Right lobe of liver (tissue), 6 donors: ENCODE measurements at regions not wholly inside any gene's neighbourhood (a gene's known extent, or its start where the extent isn't known, plus 50 kb on each side); places are given as distances from the start of the nearest gene placed in this dataset.

Source experiments
- ATAC-seq, 4 donors: fragments of 200-7000 bp; cut with Tn5 transposase; one replicate each; pipeline ENCODE4 v1.9.1; 2020; ENCODE audit warnings: mild to moderate bottlenecking in 4 of 4, moderate library complexity in 4 of 4
- DNase-seq, 3 donors: peaks; one replicate each; pipeline ENCODE4 v3.0.0-alpha.2; 2020
- H3K27ac ChIP-seq, 3 donors: fragments of 200-600 bp; one replicate each; pipeline ENCODE4 v1.8.0; 2022
- H3K27me3 ChIP-seq, 2 donors: fragments of 200-600 bp; one replicate each; pipeline ENCODE4 v1.8.0; 2022
- H3K36me3 ChIP-seq, 4 donors: fragments of 200-600 bp; sonication (generic) in 1 of 4; one replicate each; pipeline versions ENCODE4 v1.5.1 to v1.8.0; 2017 to 2022; ENCODE audit warnings: control low read depth in 1 of 4
- H3K4me1 ChIP-seq, 4 donors: fragments of 200-600 bp; sonication (generic) in 1 of 4; one replicate each; pipeline versions ENCODE4 v1.5.1 to v1.8.0; 2017 to 2022; ENCODE audit warnings: control low read depth in 1 of 4
- H3K4me3 ChIP-seq, 3 donors: fragments of 200-600 bp; one replicate each; pipeline ENCODE4 v1.8.0; 2022
- H3K9me3 ChIP-seq, 4 donors: fragments of 200-600 bp; sonication (generic) in 1 of 4; one replicate each; pipeline versions ENCODE4 v1.5.1 to v1.8.0; 2017 to 2022; ENCODE audit warnings: control low read depth in 1 of 4
- CTCF ChIP-seq, 4 donors: fragments of 200-600 bp in 3 of 4; fragments of 450-650 bp in 1 of 4; IDR thresholded peaks; one replicate each; pipeline versions ENCODE4 v1.5.1 to v1.8.0; 2016 to 2022; ENCODE audit warnings: antibody characterized with exemption in 4 of 4, mild to moderate bottlenecking in 2 of 4
- POLR2A ChIP-seq: fragments of 450-650 bp; IDR thresholded peaks from one replicate; pipeline ENCODE4 v1.6.1; 2017; ENCODE audit warnings: antibody characterized with exemption, mild to moderate bottlenecking
- WGBS: methylation state at CpG from one replicate; pipeline ENCODE4 v1.1.6; 2018; ENCODE audit warnings: low coverage, low lambda C conversion rate; ENCODE audit not compliant: insufficient coverage; ENCODE audit errors: missing lambda C conversion rate; 5-methylcytosine and 5-hydroxymethylcytosine counted together
- intact Hi-C, 2 donors: fragments of 100-400 bp; cut with DNase I; formaldehyde crosslinking; loops; one replicate each; pipeline versions ENCODE4 v1.11.2 to v1.14.1; 2022
- donor health status: DM: no; HTN: yes; CAD: no.
- donor health status: DM: no; HTN: no; CAD: no.
- donor health status: DM: no; HTN: no; CAD: no.
- donor health status: DM: no; HTN: yes; CAD: no.
- donor health status: DM: no; HTN: yes; CAD: no.

- Histone ChIP-seq H3K27me3 (no peaks in the 10 kb centered on the region), H3K4me3 (no peak overlapping the region), H3K27ac (no peak overlapping the region), H3K36me3 (no peaks in the 10 kb centered on the region), H3K9me3 (no peaks in the 10 kb centered on the region), H3K4me1 (no peaks in the 10 kb centered on the region)
- TF ChIP-seq CTCF (IDR thresholded peaks at IDR 0.05) (no peak), POLR2A (no peak)
- ATAC-seq: no peak
- intact Hi-C loops: no loop called here
- no peak for DNase-seq
Measured at GRCh38 chr12:20257311-20257710, 111.0 kb upstream of the PDE3A start.

DNA sequence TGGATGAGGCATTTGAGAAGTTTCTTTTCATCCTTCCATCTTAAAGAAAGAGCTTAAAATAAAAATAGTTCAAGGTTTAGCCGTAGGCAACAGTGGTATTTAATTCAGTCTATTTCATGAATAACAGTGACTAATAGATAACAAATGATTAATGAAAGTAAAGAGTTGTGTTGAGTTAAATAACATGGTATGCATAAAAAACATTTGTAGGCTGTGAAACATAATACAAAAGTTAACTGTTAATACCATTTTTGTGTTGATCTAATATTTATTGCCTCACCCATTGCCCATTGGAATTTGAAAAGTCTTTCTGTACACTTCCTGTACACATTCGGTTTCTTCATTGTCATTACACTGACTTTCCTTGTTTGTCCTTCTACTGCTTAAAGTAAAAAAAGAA is 108.6 kb upstream of the PDE3A start:
- ATAC-seq (no peak), DNase-seq (no peak)
- H3K4me3 ChIP-seq: no peak overlapping the region
- intact Hi-C loops: no loop called here
- H3K4me1 ChIP-seq: no peaks in the 10 kb centered on the region
- H3K27me3 ChIP-seq: no peaks in the 10 kb centered on the region
- H3K27ac ChIP-seq: no peak overlapping the region
- H3K9me3 ChIP-seq: no peaks in the 10 kb centered on the region
- WGBS: 72% methylated on average over 2 of the region's 2 CpGs
- no peak for TF ChIP-seq CTCF (IDR thresholded peaks at IDR 0.05)
- no peak for TF ChIP-seq POLR2A
- H3K36me3 ChIP-seq: no peaks in the 10 kb centered on the region

GRCh38 chr12:20260851-20261250 is 107.5 kb upstream of the PDE3A start:
- H3K27ac ChIP-seq: no peak overlapping the region
- no peaks in the 10 kb centered on the region for H3K4me1 ChIP-seq
- WGBS: 44% methylated on average over 4 of the region's 4 CpGs
- no peak for DNase-seq
- no peak overlapping the region for H3K4me3 ChIP-seq
- no peaks in the 10 kb centered on the region for H3K36me3 ChIP-seq
- no peaks in the 10 kb centered on the region for H3K9me3 ChIP-seq
- H3K27me3 ChIP-seq: no peaks in the 10 kb centered on the region
- ATAC-seq: no peak
- TF ChIP-seq POLR2A (no peak), CTCF (IDR thresholded peaks at IDR 0.05) (no peak)
- intact Hi-C loops: no loop called here

DNA sequence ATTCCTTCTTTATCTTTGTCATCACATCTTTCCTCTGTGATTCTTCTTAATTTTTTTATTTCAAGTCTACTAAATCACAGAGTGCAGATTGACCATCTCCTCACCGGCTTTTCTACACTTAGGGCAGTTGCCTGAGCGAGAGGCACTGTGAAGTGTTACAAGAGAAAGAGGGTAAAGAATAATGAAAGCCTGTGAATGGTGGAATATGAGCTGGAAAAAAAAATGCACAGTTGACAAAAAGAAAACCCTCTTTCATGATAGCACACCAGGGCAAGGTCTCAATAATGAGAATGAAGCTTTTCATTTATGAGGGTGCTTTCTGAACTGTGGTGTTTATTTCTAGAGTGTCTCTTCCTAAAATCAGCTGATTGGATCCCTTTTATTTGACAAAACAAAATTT is 106.2 kb upstream of the PDE3A start:
- WGBS: 78% methylated on average over 2 of the region's 2 CpGs
- H3K27me3 ChIP-seq: no peaks in the 10 kb centered on the region
- H3K9me3 ChIP-seq: no peaks in the 10 kb centered on the region
- H3K4me3 ChIP-seq: no peak overlapping the region
- TF ChIP-seq POLR2A: no peak
- ATAC-seq: no peak
- no peak for DNase-seq
- H3K27ac ChIP-seq: no peak overlapping the region
- H3K4me1 ChIP-seq: no peaks in the 10 kb centered on the region
- intact Hi-C loops: no loop called here
- no peaks in the 10 kb centered on the region for H3K36me3 ChIP-seq

- Histone ChIP-seq H3K9me3 (no peaks in the 10 kb centered on the region), H3K4me1 (no peaks in the 10 kb centered on the region), H3K36me3 (no peaks in the 10 kb centered on the region), H3K27ac (no peak overlapping the region), H3K4me3 (no peak overlapping the region), H3K27me3 (no peaks in the 10 kb centered on the region)
- DNase-seq: no peak
- 65% methylated on average over 2 of the region's 2 CpGs for WGBS
- no peak for ATAC-seq
- intact Hi-C loops: no loop called here
- TF ChIP-seq POLR2A: no peak
- no peak for TF ChIP-seq CTCF (IDR thresholded peaks at IDR 0.05)
Measured at GRCh38 chr12:20264026-20264425, 104.3 kb upstream of the PDE3A start.
